ENCODE measurements at regions not wholly inside any gene's neighbourhood (a gene's known extent, or its start where the extent isn't known, plus 50 kb on each side); places are given as distances from the start of the nearest gene placed in this dataset.

- TF ChIP-seq ZNF425 (CRISPR knock-in tag; conservative IDR thresholded peaks at IDR 0.05) = no peak
- no peak for TF ChIP-seq ZNF671 (CRISPR knock-in tag; IDR thresholded peaks at IDR 0.05)
- TF ChIP-seq FOXP1 (CRISPR knock-in tag; IDR thresholded peaks at IDR 0.05; ENCODE audit: borderline replicate concordance) = no peak
- TF ChIP-seq STAT6 (CRISPR knock-in tag; conservative IDR thresholded peaks at IDR 0.05; ENCODE audit: low read depth) = no peak
- TF ChIP-seq NR1H2 (CRISPR knock-in tag; IDR thresholded peaks at IDR 0.05) = no peak
- TF ChIP-seq E2F5 (CRISPR knock-in tag; IDR thresholded peaks at IDR 0.05) = no peak
These were observed 131.2 kb downstream of the CBLN2 start (continued) for GRCh38 chr18:72412927-72413326.

- Mint-ChIP-seq H3K4me3 (no peak overlapping the region), H3K27me3 (ENCODE audit: low read depth) (peaks cover 8% of the 10 kb centered on the region), H3K36me3 (peaks cover 43% of the 10 kb centered on the region), H3K4me1 (no peaks in the 10 kb centered on the region), H3K27ac (no peak overlapping the region), H3K9me3 (peaks cover 67% of the 10 kb centered on the region)
- POLR2A ChIA-PET = no interaction called here
- DNase-seq (ENCODE audit: low spot score) (no peak), ATAC-seq (no peak)
- CTCF ChIA-PET = no interaction called here
- no peak for TF ChIP-seq TEAD1 (CRISPR knock-in tag; IDR thresholded peaks at IDR 0.05)
- TF ChIP-seq NR1H2 (CRISPR knock-in tag; IDR thresholded peaks at IDR 0.05) = no peak
- no peak for TF ChIP-seq ZNF263 (CRISPR knock-in tag; IDR thresholded peaks at IDR 0.05; ENCODE audit: low read depth)
- TF ChIP-seq AR (CRISPR knock-in tag; IDR thresholded peaks at IDR 0.05) = no peak
- TF ChIP-seq ATF3 (CRISPR knock-in tag; conservative IDR thresholded peaks at IDR 0.05) = no peak
- TF ChIP-seq NFATC4 (CRISPR knock-in tag; IDR thresholded peaks at IDR 0.05) = no peak
- no peak for TF ChIP-seq ZNF396 (CRISPR knock-in tag; IDR thresholded peaks at IDR 0.05; ENCODE audit: borderline replicate concordance)
- TF ChIP-seq ATF2 (CRISPR knock-in tag; IDR thresholded peaks at IDR 0.05; ENCODE audit: borderline replicate concordance, low read depth) = no peak
- no peak for TF ChIP-seq MLX (CRISPR knock-in tag; IDR thresholded peaks at IDR 0.05)
- no peak for TF ChIP-seq ARID4B (CRISPR knock-in tag; IDR thresholded peaks at IDR 0.05; ENCODE audit: borderline replicate concordance)
- TF ChIP-seq SP1 (CRISPR knock-in tag; conservative IDR thresholded peaks at IDR 0.05) = no peak
- no peak for TF ChIP-seq ZNF138 (CRISPR knock-in tag; conservative IDR thresholded peaks at IDR 0.05)
- TF ChIP-seq RELA (CRISPR knock-in tag; IDR thresholded peaks at IDR 0.05; ENCODE audit: borderline replicate concordance) = no peak
- TF ChIP-seq NR3C1 (CRISPR knock-in tag; conservative IDR thresholded peaks at IDR 0.05; ENCODE audit: low read depth) = no peak
These were observed 132.9 kb downstream of the CBLN2 start for GRCh38 chr18:72411261-72411660.
